ENCODE measurements at regions not wholly inside any gene's neighbourhood (a gene's known extent, or its start where the extent isn't known, plus 50 kb on each side); places are given as distances from the start of the nearest gene placed in this dataset.
A peak's percentile ranks its signal among the peaks of the same experiment; 100 is the strongest.
"Not testable (repeated sequence)": the region's sequence is repeated elsewhere in the genome, so short reads cannot be mapped to it uniquely, and the experiment has no call there.

DNA sequence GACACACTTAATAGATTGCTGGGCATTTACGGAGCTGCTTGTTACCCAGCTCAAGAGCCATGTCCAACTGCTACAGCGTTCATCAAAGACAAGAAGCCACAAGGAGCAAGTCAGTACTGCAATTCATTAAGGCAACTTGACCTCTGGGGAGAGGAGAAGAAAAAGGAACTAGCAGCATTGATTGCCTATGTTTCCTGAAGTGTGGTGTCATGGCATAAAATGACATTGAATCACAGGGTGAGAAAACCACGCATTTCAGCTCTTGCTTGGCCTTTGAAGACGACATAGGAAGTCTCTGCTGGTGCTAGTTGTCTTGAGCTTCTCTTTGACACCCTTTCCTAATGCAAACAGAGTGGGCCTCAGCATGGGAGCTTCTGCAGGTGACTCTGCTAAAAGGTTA lies 139.1 kb downstream of the CDH26 start:
- DNase-seq (ENCODE audit: low spot score), result no peak

DNA sequence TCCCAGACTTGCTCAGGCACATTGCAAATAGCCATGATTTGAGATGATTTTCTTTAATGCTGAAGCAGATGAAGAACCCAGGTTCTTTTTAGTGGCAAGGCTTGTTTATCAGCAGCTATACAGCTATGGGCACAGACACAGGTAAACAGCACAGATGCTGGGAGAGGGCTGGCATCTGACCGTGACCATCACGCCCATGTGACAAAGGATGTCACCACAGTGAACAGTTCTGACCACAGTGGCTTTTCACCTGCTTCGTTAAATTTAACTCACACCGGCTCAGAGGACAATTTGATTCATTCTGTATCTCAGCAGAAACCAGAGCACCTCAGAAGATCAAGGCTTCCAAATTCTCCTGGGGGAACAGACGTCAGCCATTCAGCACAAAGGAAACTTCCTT lies 142.6 kb downstream of the CDH26 start:
- DNase-seq (ENCODE audit: low spot score), result no peak

DNA sequence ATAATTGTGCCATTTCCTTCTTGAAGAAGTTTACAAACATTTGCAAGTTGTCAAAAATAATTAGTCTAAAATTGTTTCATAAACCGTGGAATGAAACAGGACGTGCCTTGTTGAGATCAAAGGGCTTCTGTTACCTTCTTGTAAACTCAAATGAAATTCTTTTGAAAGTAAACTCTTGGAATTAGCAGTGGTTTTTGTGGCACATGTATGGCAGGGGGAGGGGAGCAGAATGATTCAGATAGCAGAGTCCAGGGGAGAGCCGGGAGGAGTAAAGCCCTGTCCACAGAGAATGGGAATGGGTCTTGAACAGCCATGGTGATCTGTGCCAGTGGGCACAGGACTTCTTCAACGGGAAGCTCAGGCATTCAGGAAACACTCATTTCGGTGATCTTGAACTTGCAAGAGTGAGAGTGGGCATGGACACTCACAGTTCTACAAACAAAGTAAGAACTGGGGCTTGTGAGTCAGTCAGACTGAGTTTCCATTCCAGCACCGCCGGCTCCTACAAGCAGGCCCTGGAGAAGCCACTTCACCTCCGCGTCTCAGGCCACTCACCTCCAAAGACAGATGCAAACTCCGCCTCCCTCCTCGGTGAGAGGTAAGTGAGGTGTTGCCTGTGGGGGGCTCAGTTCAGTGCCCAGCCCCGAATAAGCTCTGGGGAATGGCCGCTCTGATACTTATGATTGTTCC lies 143.1 kb downstream of the CDH26 start:
- DNase-seq (ENCODE audit: low spot score), result no peak

DNA sequence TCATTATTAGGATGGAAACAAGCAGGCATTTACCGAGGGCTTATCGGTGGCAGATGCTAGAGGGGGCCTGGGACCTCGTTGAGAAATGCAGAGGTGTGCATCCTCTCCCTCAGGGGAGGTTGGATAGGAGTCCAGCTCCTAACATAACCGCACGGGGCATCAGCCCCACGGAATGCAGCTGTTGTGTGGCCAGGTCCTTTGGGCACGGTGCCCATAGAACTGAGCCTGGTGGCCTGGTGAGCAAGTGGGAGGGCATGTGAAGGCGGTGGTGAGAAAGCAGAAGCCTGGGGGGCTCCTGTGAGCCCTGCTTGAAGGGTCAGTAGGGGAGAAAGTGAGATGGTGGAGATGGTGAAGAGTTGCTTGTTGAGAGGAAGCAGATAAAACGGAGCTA lies 143.7 kb downstream of the CDH26 start:
- no peak for DNase-seq (ENCODE audit: low spot score)

DNA sequence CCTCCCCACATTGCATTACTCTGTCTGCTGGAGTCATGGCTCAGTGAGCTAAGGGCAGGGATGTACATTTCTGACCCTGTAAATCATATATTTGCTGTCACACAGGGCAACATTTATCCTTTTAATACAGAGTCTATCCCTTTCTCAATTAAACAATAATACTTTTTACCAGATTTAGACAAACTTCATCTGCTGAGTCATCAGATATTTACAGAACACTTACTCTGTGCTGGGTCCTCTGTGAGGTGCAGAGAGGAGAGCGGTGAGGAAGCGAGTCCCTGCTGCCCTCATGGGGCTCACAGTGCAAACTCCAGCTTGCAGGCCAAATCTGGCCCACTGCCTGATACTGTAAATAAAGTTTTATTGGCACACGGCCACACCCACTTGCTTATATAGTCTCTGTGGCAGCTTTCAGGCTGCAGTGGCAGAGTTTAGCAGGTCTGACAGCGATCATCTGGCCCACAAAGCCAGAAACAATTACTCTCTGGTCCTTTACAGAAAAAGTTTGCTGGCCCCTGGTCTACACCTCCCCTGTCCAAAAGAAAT lies 144.5 kb downstream of the CDH26 start:
- DNase-seq (ENCODE audit: low spot score), result no peak

DNA sequence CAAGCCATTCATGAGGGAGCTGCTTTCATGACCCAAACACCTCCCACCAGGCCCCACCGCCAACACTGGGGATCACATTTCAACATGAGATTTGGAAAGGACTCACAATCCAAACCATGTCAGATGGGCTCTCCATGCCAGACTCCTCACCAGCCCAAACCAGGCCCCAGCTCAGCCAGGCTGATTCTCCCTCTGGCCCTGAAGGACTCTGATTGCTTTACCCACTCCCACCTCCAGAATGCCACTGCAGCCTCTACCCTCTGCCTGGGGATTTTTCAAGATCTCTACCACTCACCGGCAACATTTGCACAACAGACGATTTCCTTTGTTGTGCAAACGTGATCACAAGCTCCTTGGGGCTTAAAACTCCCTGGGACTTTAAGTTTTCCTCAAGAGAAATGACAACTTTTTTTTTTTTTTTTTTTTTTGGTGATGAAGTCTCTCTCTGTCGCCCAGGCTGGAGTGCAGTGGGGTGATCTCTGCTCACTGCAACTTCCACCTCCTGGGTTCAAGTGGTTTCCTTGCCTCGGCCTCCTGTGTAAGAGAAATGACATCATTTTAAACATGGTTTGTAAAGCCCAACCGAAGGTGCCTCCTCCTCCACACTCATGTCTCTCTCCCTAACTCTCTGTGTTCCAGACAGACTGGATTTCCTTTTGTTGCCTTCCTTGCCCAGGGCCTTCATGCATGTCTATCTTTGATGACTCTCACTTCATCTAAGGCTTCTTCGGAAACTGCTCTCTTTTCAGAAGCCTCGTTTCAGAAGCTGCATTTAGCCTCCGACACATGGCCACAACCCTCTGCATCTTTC lies 147.0 kb downstream of the CDH26 start:
- no peak for DNase-seq (ENCODE audit: low spot score)

DNA sequence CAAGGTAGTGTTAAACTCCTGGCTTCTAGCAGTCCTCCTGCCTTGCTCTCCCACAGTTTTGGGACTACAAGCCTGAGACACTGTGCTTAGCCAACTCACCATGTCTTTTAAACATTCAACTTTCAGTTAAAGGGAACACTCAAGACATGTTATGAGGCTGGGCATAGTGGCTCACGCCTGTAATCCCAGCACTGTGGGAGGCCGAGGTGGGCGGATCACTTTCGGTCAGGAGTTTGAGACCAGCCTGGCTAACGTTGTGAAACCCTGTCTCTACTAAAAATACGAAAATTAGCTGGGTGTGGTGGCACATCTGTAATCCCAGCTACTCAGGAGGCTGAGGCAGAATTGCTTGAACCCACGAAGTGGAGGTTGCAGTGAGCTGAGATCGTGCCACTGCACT lies 148.0 kb downstream of the CDH26 start:
- not testable (repeated sequence) for DNase-seq (ENCODE audit: low spot score)

DNA sequence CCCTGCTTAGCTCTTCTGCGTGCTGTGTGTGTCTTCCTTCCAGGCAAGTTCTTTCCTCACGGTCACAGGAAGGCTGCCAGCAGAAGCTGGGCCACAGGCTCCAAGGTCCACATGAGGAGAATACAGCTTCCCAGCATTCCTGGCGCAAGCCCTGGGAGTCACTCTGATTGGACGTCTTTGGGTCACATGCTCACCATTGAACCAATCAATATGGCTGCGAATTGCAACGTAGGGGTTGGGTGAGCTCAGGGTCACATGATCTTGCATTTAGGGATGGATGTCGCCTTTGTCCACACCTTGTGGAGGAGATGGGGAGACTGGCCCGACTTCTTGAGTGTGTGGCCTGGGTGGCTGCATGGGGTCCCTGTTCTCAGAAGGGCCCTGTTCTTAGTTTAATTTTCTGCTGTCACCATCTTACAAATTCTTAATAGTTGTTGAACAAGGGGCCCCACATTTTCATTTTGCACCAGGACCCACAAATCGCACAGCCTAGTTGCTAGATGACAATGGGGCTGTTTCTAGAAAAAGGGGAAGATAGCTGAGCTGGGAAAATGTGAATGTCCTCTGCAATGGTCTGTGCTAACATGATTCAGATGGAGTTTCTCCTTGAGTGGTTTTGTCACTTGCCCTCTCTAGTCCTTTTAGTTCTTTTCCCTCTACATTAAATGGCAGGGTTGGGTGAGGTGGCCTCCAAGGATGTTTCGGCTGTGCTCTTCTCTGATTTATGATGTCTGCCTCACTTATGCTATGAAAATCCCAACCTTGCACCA lies 149.6 kb downstream of the CDH26 start:
- DNase-seq (ENCODE audit: low spot score), result no peak

DNA sequence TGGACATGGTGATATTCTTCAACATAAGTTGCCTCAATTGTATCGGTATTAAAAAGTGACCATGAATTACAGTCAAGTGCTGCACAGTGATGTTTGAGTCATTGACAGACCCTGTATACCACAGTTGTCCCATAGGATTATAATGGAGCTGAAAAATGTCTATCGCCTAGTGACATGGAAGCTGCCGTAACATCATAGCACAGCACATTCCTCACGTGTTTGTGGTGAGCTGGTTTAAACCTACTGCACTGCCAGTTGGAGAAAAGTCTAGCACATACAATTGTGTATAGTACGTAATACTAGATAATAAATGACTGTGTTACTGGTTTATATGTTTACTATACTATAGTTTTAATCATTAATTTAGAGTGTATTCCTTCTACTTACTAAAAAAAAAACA lies 150.2 kb downstream of the CDH26 start:
- DNase-seq (ENCODE audit: low spot score), result no peak

DNA sequence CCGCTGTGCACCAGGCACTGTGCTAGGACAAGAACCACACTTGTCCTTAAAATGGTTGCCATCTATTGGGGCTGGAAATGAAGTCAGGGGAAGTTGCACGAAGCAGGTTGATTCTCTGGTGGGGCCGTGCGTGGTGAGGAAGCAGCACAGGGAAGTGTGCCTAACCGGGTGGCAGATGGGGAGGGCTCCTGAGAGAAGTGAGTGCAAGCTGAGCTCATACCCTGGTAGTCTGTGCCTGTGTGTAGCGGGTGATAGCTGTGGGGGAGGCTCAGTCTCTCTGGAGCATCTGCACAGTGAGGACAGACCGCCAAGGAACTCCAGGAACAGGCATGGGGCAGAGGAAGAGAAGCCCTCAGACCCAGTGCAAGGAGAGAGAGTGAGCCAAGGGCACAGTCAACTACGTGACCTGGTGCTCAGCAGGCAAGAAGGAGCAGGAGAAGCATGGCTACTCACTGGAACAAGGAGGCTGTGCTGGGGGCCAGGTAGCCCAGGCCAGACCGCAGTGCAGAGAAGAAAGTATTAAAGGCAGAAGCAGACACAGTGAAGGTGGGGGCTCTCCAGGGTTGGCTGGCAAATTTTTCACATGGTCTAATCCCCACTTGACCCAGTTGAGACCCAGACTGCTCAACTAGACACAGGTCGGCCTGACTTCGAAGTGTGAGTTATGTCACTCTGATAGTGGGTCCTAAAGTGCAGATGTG lies 155.0 kb downstream of the CDH26 start:
- no peak for DNase-seq (ENCODE audit: low spot score)

DNA sequence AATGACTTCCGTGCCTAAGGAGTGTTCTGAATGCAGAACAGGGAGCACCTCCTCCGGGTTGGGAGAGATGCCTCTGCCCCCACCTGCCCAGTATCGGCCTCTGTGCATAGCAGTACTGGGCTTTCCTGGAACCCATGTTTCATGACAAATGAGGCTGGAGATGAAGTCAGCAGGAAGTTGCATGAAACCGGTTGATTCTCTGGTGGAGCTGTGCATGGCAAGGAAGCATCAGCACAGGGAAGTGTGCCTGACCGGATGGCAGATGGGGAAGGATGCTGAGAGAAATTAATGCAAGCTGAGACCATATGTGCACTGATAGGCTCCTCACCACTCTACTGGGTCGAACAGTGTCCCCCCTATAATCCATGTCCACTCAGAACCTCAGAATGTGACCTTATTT lies 155.5 kb downstream of the CDH26 start:
- DNase-seq (ENCODE audit: low spot score), result no peak

DNA sequence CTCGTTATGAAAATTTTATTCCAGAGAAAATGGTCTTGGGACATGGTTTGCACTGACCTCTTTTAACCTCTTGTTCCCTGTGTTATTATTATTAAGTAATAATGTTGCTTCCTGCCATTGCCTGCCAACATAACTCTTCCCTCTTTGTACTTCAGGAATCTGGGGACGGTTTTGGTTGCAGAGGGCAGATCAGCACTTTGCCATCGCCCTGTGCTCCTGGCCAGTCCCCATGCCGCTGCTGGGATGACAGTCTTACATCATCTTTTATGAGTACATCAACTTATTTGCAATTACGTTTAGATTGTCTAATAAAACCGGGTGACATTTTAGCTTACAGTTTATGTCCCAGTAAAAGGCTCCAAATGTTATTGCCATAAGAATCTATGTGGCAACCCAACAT lies 157.2 kb downstream of the CDH26 start:
- no peak for DNase-seq (ENCODE audit: low spot score)

DNA sequence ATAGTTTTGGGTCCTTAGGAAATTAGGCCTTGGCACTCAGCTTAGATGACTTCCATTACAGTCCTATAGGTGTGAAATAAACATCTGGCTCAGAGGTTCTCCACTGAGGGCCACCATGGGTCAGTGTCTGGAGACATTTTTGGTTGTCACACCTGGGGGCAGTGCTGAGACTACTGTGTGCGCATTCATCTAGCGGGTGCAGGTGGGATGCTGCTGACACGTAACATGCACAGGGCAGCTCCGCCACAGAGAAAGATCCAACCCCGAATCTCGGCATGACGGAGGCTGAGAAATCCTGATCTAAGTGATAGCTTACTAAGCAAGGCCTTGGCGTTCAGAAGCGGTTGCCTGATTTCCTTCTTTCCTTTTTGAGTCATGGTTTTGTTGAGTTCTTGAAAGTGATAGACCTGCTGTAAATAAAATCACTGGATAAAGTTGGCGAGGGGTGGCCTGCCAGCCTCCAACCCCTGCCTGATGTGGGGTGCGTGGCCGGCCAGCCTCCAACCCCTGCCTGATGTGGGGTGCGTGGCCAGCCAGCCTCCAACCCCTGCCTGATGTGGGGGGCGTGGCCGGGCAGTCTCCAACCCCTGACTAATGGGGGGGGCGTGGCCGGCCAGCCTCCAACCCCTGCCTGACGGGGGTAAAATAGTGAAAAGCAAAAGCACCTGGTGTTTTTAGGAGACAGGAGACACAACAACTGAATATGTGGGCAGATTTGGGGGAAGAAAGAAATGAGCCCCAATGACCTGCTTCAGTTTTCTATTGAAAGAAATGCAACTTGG lies 158.1 kb downstream of the CDH26 start:
- no peak for DNase-seq (ENCODE audit: low spot score)

DNA sequence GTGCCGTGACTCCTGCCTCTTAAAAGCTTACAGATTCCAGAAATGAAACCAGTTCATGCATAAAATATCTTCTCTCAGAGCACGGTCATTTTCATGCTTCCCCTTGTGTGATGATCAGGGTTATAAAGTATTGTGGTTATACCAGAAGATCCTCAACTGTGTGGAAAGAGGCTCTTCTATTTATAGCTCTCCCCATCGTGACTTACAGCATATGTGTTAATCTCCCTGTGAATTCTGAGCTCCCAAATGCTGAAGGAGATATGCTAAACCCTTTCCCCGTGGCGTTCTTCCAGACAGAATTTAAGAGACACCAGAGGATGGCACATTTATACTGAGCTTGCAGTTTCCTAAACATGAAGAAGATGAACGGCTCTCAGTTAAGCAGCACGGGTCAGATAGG lies 158.8 kb downstream of the CDH26 start:
- peak; percentile 81 for DNase-seq (ENCODE audit: low spot score)

DNA sequence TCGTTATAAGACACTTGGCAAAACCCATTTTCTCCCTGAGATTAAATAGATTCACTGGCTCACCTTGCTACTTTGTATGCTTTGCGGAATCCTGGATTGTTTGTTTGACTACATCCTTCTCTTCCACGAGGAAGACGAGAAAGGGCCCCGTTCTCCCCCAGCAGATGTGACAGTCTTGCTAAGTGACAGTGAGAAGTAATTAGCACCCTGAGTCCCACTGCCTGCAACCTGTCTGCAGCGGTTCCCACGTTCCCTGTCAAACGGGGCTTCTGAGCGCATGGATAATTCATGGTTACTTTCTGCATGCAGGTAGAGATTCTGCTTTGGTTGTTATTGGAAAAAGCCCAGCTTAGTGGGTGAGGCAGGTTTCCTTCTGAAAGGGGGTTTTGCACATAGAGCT lies 163.7 kb downstream of the CDH26 start:
- DNase-seq (ENCODE audit: low spot score), result no peak

DNA sequence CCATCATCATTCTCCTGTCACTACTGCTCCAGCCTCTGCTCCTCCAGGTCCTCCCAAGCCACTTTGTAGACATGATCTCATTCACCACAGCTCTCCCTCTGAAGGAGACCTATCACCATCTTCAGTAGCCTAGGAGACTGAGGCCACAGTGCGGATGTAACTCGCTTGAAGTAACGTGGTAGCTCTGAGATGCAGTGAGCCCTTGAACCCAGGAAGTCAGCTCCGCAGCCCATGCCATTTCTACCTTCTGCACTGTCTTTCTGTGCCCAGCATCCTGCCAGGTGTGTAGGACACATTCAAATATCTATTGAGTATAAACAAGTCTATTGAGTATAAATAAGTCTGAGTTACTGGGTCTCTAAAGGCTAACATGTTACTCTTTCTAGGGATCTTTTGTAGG lies 164.4 kb downstream of the CDH26 start:
- no peak for DNase-seq (ENCODE audit: low spot score)

DNA sequence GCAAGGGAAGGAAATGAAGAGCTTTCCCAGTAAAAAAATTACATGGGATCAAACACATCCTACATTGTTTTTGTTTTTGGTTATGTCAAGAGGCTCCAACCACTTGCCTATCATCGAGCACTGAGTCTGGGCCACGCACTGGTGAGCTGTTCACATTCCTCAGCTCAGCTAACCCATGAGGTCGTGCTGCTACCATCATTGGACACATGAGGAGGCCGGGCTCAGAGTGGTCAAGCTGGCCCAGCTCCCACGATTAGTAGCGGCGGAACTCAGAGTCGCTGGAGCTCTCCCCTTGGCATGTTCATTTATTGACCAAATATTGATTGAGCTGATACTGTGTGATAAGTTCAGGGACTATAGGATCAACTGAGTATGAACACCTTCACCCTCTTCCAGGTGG lies 164.9 kb downstream of the CDH26 start:
- DNase-seq (ENCODE audit: low spot score), result no peak

DNA sequence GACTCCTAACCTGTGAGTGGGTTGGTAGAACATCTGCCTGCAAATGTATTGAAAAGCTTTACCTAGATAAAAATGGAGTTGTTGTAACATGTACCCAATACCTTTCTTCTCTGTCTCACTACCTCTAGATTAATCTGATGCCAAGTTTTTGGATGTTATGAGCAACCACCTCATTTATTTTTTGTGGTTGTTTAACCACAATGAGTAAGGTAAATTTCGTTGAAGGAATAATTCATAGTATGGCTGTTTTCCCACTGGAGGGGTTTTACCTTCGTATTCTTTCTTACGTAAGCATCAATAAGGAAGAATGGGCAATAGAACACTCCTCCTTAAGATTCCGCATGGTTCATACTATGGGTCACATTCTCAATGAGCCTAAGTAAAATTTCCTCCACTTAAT lies 165.4 kb downstream of the CDH26 start:
- DNase-seq (ENCODE audit: low spot score), result no peak

DNA sequence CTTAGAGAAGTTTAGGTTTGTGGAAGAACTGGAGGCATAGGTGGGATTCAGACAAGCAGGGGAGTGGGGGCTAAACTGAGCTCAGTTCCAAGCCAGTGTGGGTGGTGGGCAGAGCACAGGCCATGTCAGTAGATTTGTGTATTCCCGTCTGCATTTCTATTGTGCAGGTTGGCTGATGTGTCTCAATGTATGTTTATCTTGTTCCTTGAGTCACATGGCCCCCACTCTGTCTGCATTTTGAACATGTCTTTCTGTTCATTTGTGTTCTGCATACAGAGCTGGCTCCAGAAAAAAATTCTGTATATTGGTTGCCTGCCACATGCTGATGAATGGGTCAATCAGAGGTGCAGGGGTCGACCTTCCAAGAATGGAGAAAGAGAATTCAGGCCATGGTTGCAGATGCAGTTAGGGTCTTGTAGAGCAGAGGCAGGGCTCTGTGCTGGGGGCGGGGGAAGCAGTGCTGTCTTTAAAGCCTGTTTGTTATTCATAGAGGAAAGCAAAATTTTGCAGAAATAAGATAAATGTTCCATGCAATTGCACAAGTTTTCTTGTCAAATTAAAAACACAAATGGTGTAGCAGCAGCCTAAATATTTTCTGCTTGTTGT lies 166.7 kb downstream of the CDH26 start:
- no peak for DNase-seq (ENCODE audit: low spot score)

DNA sequence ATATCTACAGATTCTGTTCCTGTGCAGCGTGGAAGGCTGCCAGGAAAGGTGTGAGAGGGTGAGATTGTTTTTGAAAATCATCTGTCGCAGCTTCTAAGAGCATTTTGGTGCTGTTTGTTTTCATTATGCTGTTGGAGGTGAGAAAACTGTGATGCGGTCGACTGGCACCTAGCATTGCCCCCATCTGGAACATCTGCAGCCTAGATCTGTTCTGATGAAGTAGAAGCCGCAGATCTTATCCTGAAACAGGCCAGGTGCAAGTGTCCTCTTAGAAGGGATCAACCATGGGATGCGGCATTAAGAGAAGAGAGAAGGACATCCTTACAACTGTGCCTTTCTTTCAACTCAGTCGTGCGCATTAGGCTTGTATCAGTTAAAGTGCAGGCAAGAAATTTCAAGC lies 167.3 kb downstream of the CDH26 start:
- DNase-seq (ENCODE audit: low spot score), result no peak

DNA sequence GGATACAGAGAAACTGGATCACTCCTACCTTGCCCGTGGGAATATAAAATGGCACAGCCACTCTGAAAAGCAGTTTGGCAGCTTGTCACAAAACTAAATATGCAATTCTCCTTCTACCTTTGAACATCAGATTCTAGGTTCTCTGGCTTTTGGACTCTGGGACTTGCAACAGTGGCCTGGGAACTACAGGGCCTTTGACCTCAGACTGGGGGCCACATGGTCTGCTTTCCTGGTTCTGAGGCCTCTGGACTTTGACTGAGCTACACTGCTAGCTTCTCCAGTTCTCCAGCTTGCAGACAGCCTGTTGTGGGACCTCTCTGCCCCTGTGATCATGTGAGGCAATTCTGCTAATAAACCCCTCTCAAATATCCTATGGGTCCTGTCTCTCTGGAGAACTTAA lies 168.8 kb downstream of the CDH26 start:
- no peak for DNase-seq (ENCODE audit: low spot score)

Data from GM03348 (cell line).